ENCODE measurements at regions not wholly inside any gene's neighbourhood (a gene's known extent, or its start where the extent isn't known, plus 50 kb on each side); places are given as distances from the start of the nearest gene placed in this dataset.

- no peak overlapping the region for H3K4me3 ChIP-seq (ENCODE audit: low read depth, low read length)
- no peak for TF ChIP-seq CTCF (IDR thresholded peaks at IDR 0.05; ENCODE audit: low read depth, low read length)
Measured at GRCh38 chr5:143947313-143947712, 135.4 kb downstream of the HMHB1 start.

- TF ChIP-seq CTCF (IDR thresholded peaks at IDR 0.05; ENCODE audit: low read depth, low read length): no peak
- no peak overlapping the region for H3K4me3 ChIP-seq (ENCODE audit: low read depth, low read length)
Measured at GRCh38 chr5:143952809-143953208, 140.8 kb downstream of the HMHB1 start.

GRCh38 chr5:143953851-143954250 is 141.9 kb downstream of the HMHB1 start:
- TF ChIP-seq CTCF (IDR thresholded peaks at IDR 0.05; ENCODE audit: low read depth, low read length): no peak
- no peak overlapping the region for H3K4me3 ChIP-seq (ENCODE audit: low read depth, low read length)

- TF ChIP-seq CTCF (IDR thresholded peaks at IDR 0.05; ENCODE audit: low read depth, low read length): no peak
- no peak overlapping the region for H3K4me3 ChIP-seq (ENCODE audit: low read depth, low read length)
Measured at GRCh38 chr5:143955141-143955540, 143.2 kb downstream of the HMHB1 start.

GRCh38 chr5:143957455-143957854 is 145.5 kb downstream of the HMHB1 start:
- no peak for TF ChIP-seq CTCF (IDR thresholded peaks at IDR 0.05; ENCODE audit: low read depth, low read length)
- H3K4me3 ChIP-seq (ENCODE audit: low read depth, low read length): no peak overlapping the region

GRCh38 chr5:143962201-143962600 is 150.2 kb downstream of the HMHB1 start:
- no peak for TF ChIP-seq CTCF (IDR thresholded peaks at IDR 0.05; ENCODE audit: low read depth, low read length)
- H3K4me3 ChIP-seq (ENCODE audit: low read depth, low read length): no peak overlapping the region

- TF ChIP-seq CTCF (IDR thresholded peaks at IDR 0.05; ENCODE audit: low read depth, low read length): no peak
- H3K4me3 ChIP-seq (ENCODE audit: low read depth, low read length): no peak overlapping the region
Measured at GRCh38 chr5:143964919-143965318, 153.0 kb downstream of the HMHB1 start.
